ENCODE measurements at regions not wholly inside any gene's neighbourhood (a gene's known extent, or its start where the extent isn't known, plus 50 kb on each side); places are given as distances from the start of the nearest gene placed in this dataset.

DNA sequence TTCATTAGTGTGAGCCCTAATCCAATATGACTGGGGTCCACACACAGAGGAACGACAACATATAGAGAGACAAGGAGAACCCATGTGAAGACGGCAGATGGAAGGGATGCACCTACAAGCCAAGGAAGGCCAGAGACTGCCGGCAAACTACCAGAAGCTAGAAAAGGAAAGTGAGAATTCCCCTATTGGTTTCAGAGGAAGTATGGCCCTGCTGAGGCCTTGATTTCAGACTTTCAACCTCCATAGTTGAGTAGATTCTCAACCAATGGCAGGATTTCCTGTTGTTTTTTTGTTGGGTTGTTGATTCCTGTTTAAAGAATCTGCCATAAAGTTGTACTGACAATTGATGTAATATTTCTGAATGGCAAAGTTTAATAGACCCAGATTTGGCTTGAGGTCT is 241.5 kb downstream of the SATB2 start:
- Histone ChIP-seq H3K36me3 (ENCODE audit: control insufficient read depth in 4 of 4, insufficient read depth in 3 of 4, low read depth in 1 of 4, low read length in 3 of 4) (no peaks in the 10 kb centered on the region), H3K9me3 (ENCODE audit: control insufficient read depth in 4 of 4, low read length in 3 of 4) (peaks cover 0 to 7% (median 0%) of the 10 kb centered on the region in 4 donors), H3K27ac (ENCODE audit: low read depth in 1 of 2, low read length in 2 of 2) (no peak overlapping the region), H3K27me3 (ENCODE audit: control insufficient read depth in 4 of 4, insufficient read depth in 4 of 4, low read length in 3 of 4) (no peaks in the 10 kb centered on the region), H3K9ac (ENCODE audit: low read depth in 1 of 2, low read length in 2 of 2) (no peak overlapping the region), H3K4me1 (ENCODE audit: control insufficient read depth in 4 of 4, insufficient read depth in 4 of 4, low read length in 3 of 4) (no peaks in the 10 kb centered on the region), H3K4me3 (ENCODE audit: low read depth in 1 of 3, low read length in 3 of 3) (no peak overlapping the region)
- TF ChIP-seq, protein P1, sequence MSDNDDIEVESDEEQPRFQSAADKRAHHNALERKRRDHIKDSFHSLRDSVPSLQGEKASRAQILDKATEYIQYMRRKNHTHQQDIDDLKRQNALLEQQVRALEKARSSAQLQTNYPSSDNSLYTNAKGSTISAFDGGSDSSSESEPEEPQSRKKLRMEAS (IDR thresholded peaks at IDR 0.05), result no peak
- TF ChIP-seq FOXA1 (IDR thresholded peaks at IDR 0.05) (no peak), SP1 (IDR thresholded peaks at IDR 0.05) (no peak), JUND (IDR thresholded peaks at IDR 0.05) (no peak)
- TF ChIP-seq, protein P2, sequence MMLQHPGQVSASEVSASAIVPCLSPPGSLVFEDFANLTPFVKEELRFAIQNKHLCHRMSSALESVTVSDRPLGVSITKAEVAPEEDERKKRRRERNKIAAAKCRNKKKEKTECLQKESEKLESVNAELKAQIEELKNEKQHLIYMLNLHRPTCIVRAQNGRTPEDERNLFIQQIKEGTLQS (IDR thresholded peaks at IDR 0.05), result no peak
- 92% methylated on average over 3 of the region's 3 CpGs for WGBS
- DNase-seq (ENCODE audit: low spot score), result no peak

DNA sequence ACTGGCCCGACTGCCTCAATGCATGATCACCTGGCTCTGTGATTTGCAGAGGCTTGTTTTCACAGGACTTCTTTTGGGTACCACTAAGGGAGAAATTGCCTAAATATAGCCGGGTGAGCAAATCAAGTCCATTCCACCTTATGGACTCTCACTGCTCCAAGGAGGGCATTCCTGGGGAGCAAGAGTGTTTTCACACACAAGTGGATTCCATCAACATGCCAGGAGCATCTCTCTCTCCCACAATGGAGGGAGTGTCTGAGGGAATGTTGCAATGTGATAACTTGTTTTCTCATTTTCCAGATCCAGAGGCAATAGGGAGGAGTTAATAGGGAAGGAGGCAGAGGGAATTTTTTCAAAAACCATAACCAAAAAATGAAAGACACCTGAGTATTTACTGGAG is 250.7 kb downstream of the SATB2 start:
- TF ChIP-seq TAF1 (conservative IDR thresholded peaks at IDR 0.05) (no peak), JUND (IDR thresholded peaks at IDR 0.05) (no peak), SP1 (IDR thresholded peaks at IDR 0.05) (no peak), NR2F2 (IDR thresholded peaks at IDR 0.05) (no peak), FOXA2 (IDR thresholded peaks at IDR 0.05) (no peak), RXRA (IDR thresholded peaks at IDR 0.05) (no peak), GABPA (IDR thresholded peaks at IDR 0.05 in 1 of 2, conservative IDR thresholded peaks at IDR 0.05 in 1 of 2) (no peak), RAD21 (IDR thresholded peaks at IDR 0.05) (no peak), HNF4G (IDR thresholded peaks at IDR 0.05) (no peak), EGR1 (IDR thresholded peaks at IDR 0.05; ENCODE audit: low read depth in 2 of 2) (no peak), FOXA1 (IDR thresholded peaks at IDR 0.05) (no peak), YY1 (IDR thresholded peaks at IDR 0.05) (no peak), HNF4A (conservative IDR thresholded peaks at IDR 0.05) (no peak)
- TF ChIP-seq, protein P3, sequence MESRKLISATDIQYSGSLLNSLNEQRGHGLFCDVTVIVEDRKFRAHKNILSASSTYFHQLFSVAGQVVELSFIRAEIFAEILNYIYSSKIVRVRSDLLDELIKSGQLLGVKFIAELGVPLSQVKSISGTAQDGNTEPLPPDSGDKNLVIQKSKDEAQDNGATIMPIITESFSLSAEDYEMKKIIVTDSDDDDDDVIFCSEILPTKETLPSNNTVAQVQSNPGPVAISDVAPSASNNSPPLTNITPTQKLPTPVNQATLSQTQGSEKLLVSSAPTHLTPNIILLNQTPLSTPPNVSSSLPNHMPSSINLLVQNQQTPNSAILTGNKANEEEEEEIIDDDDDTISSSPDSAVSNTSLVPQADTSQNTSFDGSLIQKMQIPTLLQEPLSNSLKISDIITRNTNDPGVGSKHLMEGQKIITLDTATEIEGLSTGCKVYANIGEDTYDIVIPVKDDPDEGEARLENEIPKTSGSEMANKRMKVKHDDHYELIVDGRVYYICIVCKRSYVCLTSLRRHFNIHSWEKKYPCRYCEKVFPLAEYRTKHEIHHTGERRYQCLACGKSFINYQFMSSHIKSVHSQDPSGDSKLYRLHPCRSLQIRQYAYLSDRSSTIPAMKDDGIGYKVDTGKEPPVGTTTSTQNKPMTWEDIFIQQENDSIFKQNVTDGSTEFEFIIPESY (IDR thresholded peaks at IDR 0.05), result no peak
- TF ChIP-seq, protein P2 (IDR thresholded peaks at IDR 0.05), result no peak
- TF ChIP-seq, protein P4, sequence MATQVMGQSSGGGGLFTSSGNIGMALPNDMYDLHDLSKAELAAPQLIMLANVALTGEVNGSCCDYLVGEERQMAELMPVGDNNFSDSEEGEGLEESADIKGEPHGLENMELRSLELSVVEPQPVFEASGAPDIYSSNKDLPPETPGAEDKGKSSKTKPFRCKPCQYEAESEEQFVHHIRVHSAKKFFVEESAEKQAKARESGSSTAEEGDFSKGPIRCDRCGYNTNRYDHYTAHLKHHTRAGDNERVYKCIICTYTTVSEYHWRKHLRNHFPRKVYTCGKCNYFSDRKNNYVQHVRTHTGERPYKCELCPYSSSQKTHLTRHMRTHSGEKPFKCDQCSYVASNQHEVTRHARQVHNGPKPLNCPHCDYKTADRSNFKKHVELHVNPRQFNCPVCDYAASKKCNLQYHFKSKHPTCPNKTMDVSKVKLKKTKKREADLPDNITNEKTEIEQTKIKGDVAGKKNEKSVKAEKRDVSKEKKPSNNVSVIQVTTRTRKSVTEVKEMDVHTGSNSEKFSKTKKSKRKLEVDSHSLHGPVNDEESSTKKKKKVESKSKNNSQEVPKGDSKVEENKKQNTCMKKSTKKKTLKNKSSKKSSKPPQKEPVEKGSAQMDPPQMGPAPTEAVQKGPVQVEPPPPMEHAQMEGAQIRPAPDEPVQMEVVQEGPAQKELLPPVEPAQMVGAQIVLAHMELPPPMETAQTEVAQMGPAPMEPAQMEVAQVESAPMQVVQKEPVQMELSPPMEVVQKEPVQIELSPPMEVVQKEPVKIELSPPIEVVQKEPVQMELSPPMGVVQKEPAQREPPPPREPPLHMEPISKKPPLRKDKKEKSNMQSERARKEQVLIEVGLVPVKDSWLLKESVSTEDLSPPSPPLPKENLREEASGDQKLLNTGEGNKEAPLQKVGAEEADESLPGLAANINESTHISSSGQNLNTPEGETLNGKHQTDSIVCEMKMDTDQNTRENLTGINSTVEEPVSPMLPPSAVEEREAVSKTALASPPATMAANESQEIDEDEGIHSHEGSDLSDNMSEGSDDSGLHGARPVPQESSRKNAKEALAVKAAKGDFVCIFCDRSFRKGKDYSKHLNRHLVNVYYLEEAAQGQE (IDR thresholded peaks at IDR 0.05), result no peak
- TF ChIP-seq, protein P5, sequence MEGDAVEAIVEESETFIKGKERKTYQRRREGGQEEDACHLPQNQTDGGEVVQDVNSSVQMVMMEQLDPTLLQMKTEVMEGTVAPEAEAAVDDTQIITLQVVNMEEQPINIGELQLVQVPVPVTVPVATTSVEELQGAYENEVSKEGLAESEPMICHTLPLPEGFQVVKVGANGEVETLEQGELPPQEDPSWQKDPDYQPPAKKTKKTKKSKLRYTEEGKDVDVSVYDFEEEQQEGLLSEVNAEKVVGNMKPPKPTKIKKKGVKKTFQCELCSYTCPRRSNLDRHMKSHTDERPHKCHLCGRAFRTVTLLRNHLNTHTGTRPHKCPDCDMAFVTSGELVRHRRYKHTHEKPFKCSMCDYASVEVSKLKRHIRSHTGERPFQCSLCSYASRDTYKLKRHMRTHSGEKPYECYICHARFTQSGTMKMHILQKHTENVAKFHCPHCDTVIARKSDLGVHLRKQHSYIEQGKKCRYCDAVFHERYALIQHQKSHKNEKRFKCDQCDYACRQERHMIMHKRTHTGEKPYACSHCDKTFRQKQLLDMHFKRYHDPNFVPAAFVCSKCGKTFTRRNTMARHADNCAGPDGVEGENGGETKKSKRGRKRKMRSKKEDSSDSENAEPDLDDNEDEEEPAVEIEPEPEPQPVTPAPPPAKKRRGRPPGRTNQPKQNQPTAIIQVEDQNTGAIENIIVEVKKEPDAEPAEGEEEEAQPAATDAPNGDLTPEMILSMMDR (IDR thresholded peaks at IDR 0.05; ENCODE audit: low read depth, low read length, missing input control), result no peak
- TF ChIP-seq, protein P1 (IDR thresholded peaks at IDR 0.05), result no peak
- Histone ChIP-seq H3K9me3 (ENCODE audit: control insufficient read depth in 4 of 4, low read length in 3 of 4) (peaks cover 0 to 9% (median 2%) of the 10 kb centered on the region in 4 donors), H3K27ac (ENCODE audit: low read depth in 1 of 2, low read length in 2 of 2) (no peak overlapping the region), H3K27me3 (ENCODE audit: control insufficient read depth in 4 of 4, insufficient read depth in 4 of 4, low read length in 3 of 4) (peaks cover 0 to 3% (median 0%) of the 10 kb centered on the region in 4 donors), H3K36me3 (ENCODE audit: control insufficient read depth in 4 of 4, insufficient read depth in 3 of 4, low read depth in 1 of 4, low read length in 3 of 4) (no peaks in the 10 kb centered on the region), H3K4me1 (ENCODE audit: control insufficient read depth in 4 of 4, insufficient read depth in 4 of 4, low read length in 3 of 4) (no peaks in the 10 kb centered on the region), H3K4me3 (ENCODE audit: low read depth in 1 of 3, low read length in 3 of 3) (no peak overlapping the region), H3K9ac (ENCODE audit: low read depth in 1 of 2, low read length in 2 of 2) (no peak overlapping the region)
- WGBS, result 79% methylated on average over 2 of the region's 2 CpGs
- no peak for DNase-seq (ENCODE audit: low spot score)

All from liver (tissue), 8 donors.